Gastroesophageal sphincter (tissue), 4 donors: ENCODE measurements at regions not wholly inside any gene's neighbourhood (a gene's known extent, or its start where the extent isn't known, plus 50 kb on each side); places are given as distances from the start of the nearest gene placed in this dataset.

ENCODE experiments used
- ATAC-seq: fragments of 150-250 bp; one replicate; pipeline ENCODE4 v1.9.1; 2016; ENCODE audit warnings: mild to moderate bottlenecking, moderate library complexity
- H3K27ac ChIP-seq, 4 donors: fragments of 200-600 bp; sonication (generic) in 3 of 4; 1 replicate in 3 of 4; 2 replicates in 1 of 4; pipeline ENCODE4 v1.5.1; 2016 to 2019
- H3K27me3 ChIP-seq: fragments of 200-600 bp; sonication (generic); one replicate; pipeline ENCODE4 v1.5.1; 2019
- H3K36me3 ChIP-seq, 2 donors: fragments of 200-600 bp; sonication (generic); one replicate each; pipeline ENCODE4 v1.5.1; 2019; ENCODE audit warnings: control low read depth in 1 of 2
- H3K4me1 ChIP-seq, 3 donors: fragments of 200-600 bp; sonication (generic); 1 replicate in 2 of 3; 2 replicates in 1 of 3; pipeline ENCODE4 v1.5.1; 2016 to 2019; ENCODE audit warnings: control low read depth in 2 of 3
- H3K4me3 ChIP-seq, 2 donors: fragments of 200-600 bp; sonication (generic); one replicate each; pipeline ENCODE4 v1.5.1; 2019; ENCODE audit warnings: mild to moderate bottlenecking in 1 of 2, moderate library complexity in 1 of 2
- H3K9me3 ChIP-seq, 3 donors: fragments of 200-600 bp; sonication (generic); one replicate each; pipeline ENCODE4 v1.5.1; 2017 to 2019; ENCODE audit warnings: control low read depth in 2 of 3
- CTCF ChIP-seq, 4 experiments: fragments of 200-600 bp in 2 of 4; fragments of 450-650 bp in 2 of 4; sonication (generic) in 1 of 4; IDR thresholded peaks; one replicate each; pipeline ENCODE4 v1.5.1; 2017 to 2019; ENCODE audit warnings: antibody characterized with exemption in 4 of 4, mild to moderate bottlenecking in 2 of 4, moderate library complexity in 2 of 4
- EP300 ChIP-seq: sonication (generic); formaldehyde crosslinking; IDR thresholded peaks from one replicate; pipeline ENCODE4 v1.6.1; 2017; ENCODE audit warnings: antibody characterized with exemption, mild to moderate bottlenecking
- POLR2A ChIP-seq, 2 donors: fragments of 450-650 bp; IDR thresholded peaks; one replicate each; pipeline ENCODE4 v1.6.1; 2017; ENCODE audit warnings: antibody characterized with exemption in 2 of 2, mild to moderate bottlenecking in 2 of 2, moderate library complexity in 1 of 2
- POLR2AphosphoS5 ChIP-seq: sonication (generic); formaldehyde crosslinking; IDR thresholded peaks from one replicate; pipeline ENCODE4 v1.6.1; 2017; ENCODE audit warnings: antibody characterized with exemption
- WGBS, 2 donors: methylation state at CpG; one replicate each; pipeline ENCODE4 v1.1.5; 2018; ENCODE audit warnings: low coverage in 1 of 2; 5-methylcytosine and 5-hydroxymethylcytosine counted together

- no peak for TF ChIP-seq POLR2A (IDR thresholded peaks at IDR 0.05)
- TF ChIP-seq EP300: no peak
- no peak for TF ChIP-seq CTCF (IDR thresholded peaks at IDR 0.05)
- TF ChIP-seq POLR2AphosphoS5: no peak
- Histone ChIP-seq H3K4me3 (no peak overlapping the region), H3K36me3 (no peaks in the 10 kb centered on the region), H3K27me3 (no peaks in the 10 kb centered on the region), H3K9me3 (no peaks in the 10 kb centered on the region), H3K27ac (no peak overlapping the region), H3K4me1 (no peaks in the 10 kb centered on the region)
- no peak for ATAC-seq
- WGBS, 2 donors: 35 to 49% methylated on average over 4 to 5 of the region's 5 CpGs
Observed at GRCh38 chr12:61713121-61713520, 547.1 kb upstream of the USP15 start.

- no peak overlapping the region for H3K27ac ChIP-seq
Observed at GRCh38 chr12:61717986-61718385, 542.2 kb upstream of the USP15 start.

GRCh38 chr12:61739925-61740324, 520.3 kb upstream of the USP15 start:
- ATAC-seq: no peak
- TF ChIP-seq EP300: no peak
- no peak for TF ChIP-seq POLR2AphosphoS5
- no peak for TF ChIP-seq POLR2A (IDR thresholded peaks at IDR 0.05)
- TF ChIP-seq CTCF (IDR thresholded peaks at IDR 0.05): no peak
- Histone ChIP-seq H3K9me3 (no peaks in the 10 kb centered on the region), H3K27me3 (no peaks in the 10 kb centered on the region), H3K36me3 (no peaks in the 10 kb centered on the region), H3K4me1 (no peaks in the 10 kb centered on the region), H3K4me3 (no peak overlapping the region), H3K27ac (no peak overlapping the region)
- WGBS, 2 donors: 88% methylated on average over 1 of the region's 1 CpG; no CpG with 5 or more reads in 1 of the 2 donors

More at GRCh38 chr12:61717986-61718385, 542.2 kb upstream of the USP15 start:
- TF ChIP-seq POLR2AphosphoS5: no peak
- TF ChIP-seq POLR2A (IDR thresholded peaks at IDR 0.05): no peak
- 56 to 86% methylated on average over 4 of the region's 4 CpGs for WGBS, 2 donors
- no peaks in the 10 kb centered on the region for H3K4me1 ChIP-seq
- no peaks in the 10 kb centered on the region for H3K36me3 ChIP-seq
- H3K9me3 ChIP-seq: no peaks in the 10 kb centered on the region
- no peaks in the 10 kb centered on the region for H3K27me3 ChIP-seq
- ATAC-seq: no peak
- no peak overlapping the region for H3K4me3 ChIP-seq

- ATAC-seq: no peak
- TF ChIP-seq CTCF (IDR thresholded peaks at IDR 0.05) (no peak), EP300 (no peak), POLR2A (IDR thresholded peaks at IDR 0.05) (no peak), POLR2AphosphoS5 (no peak)
- Histone ChIP-seq H3K36me3 (no peaks in the 10 kb centered on the region), H3K27ac (no peak overlapping the region), H3K4me1 (peaks cover 0 to 5% (median 0%) of the 10 kb centered on the region in 3 donors), H3K9me3 (no peaks in the 10 kb centered on the region), H3K4me3 (no peak overlapping the region), H3K27me3 (no peaks in the 10 kb centered on the region)
- WGBS, 2 donors: 50 to 91% methylated on average over 1 of the region's 1 CpG
Observed at GRCh38 chr12:61750604-61751003, 509.6 kb upstream of the USP15 start.

GRCh38 chr12:61754214-61754613, 506.0 kb upstream of the USP15 start:
- WGBS, 2 donors: 100% methylated on average over 1 of the region's 1 CpG
- Histone ChIP-seq H3K4me3 (no peak overlapping the region), H3K36me3 (no peaks in the 10 kb centered on the region), H3K27ac (no peak overlapping the region), H3K4me1 (peaks cover 0 to 5% (median 0%) of the 10 kb centered on the region in 3 donors), H3K27me3 (no peaks in the 10 kb centered on the region), H3K9me3 (no peaks in the 10 kb centered on the region)
- TF ChIP-seq EP300 (no peak), POLR2A (IDR thresholded peaks at IDR 0.05) (no peak), POLR2AphosphoS5 (no peak), CTCF (IDR thresholded peaks at IDR 0.05) (no peak)
- no peak for ATAC-seq
